ENCODE measurements at regions not wholly inside any gene's neighbourhood (a gene's known extent, or its start where the extent isn't known, plus 50 kb on each side); places are given as distances from the start of the nearest gene placed in this dataset.
"Not testable (repeated sequence)": the region's sequence is repeated elsewhere in the genome, so short reads cannot be mapped to it uniquely, and the experiment has no call there.

GRCh38 chr3:137148917-137149316 lies 191.1 kb downstream of the IL20RB start:
- Histone ChIP-seq H3K9ac (ENCODE audit: low read depth, low read length, poor library complexity, severe bottlenecking) (no peak overlapping the region), H3K4me3 (ENCODE audit: low read length, poor library complexity, severe bottlenecking) (no peak overlapping the region), H3K36me3 (ENCODE audit: insufficient read depth, low read length) (no peaks in the 10 kb centered on the region), H3K27me3 (ENCODE audit: insufficient read depth, low read length, poor library complexity, severe bottlenecking) (no peaks in the 10 kb centered on the region), H4K20me1 (ENCODE audit: insufficient read depth, low read length, poor library complexity, severe bottlenecking) (no peaks in the 10 kb centered on the region), H3F3A (ENCODE audit: low read depth) (no peaks in the 10 kb centered on the region), H3K4me1 (ENCODE audit: insufficient read depth, low read length, poor library complexity, severe bottlenecking) (no peaks in the 10 kb centered on the region), H2AFZ (ENCODE audit: low read length) (no peak overlapping the region), H3K9me2 (replicated peaks; ENCODE audit: low read depth, low read length) (no peaks in the 10 kb centered on the region), H3K4me2 (ENCODE audit: low read depth, low read length, poor library complexity, severe bottlenecking) (no peak overlapping the region), H3K79me2 (ENCODE audit: insufficient read depth, low read length) (no peaks in the 10 kb centered on the region), H3K9me3 (ENCODE audit: insufficient read depth, low read depth, low read length) (no peaks in the 10 kb centered on the region)
- no peak for TF ChIP-seq EZH2phosphoT487 (IDR thresholded peaks at IDR 0.05; ENCODE audit: borderline replicate concordance)
- no peak for TF ChIP-seq CTCF (conservative IDR thresholded peaks at IDR 0.05; ENCODE audit: low read length)

- H3K9me2 ChIP-seq (replicated peaks; ENCODE audit: low read depth, low read length) = no peaks in the 10 kb centered on the region
- TF ChIP-seq CTCF (conservative IDR thresholded peaks at IDR 0.05; ENCODE audit: low read length) (no peak), EZH2phosphoT487 (IDR thresholded peaks at IDR 0.05; ENCODE audit: borderline replicate concordance) (no peak)
- H4K20me1 ChIP-seq (ENCODE audit: insufficient read depth, low read length, poor library complexity, severe bottlenecking) = no peaks in the 10 kb centered on the region
Measured at GRCh38 chr3:137150825-137151224, 193.0 kb downstream of the IL20RB start.

GRCh38 chr3:137153046-137153445 lies 195.3 kb downstream of the IL20RB start:
- not testable (repeated sequence) for H3K36me3 ChIP-seq (ENCODE audit: insufficient read depth, low read length); H3K9ac ChIP-seq (ENCODE audit: low read depth, low read length, poor library complexity, severe bottlenecking); H3K79me2 ChIP-seq (ENCODE audit: insufficient read depth, low read length)

More at GRCh38 chr3:137150825-137151224, 193.0 kb downstream of the IL20RB start:
- Histone ChIP-seq H3F3A (ENCODE audit: low read depth) (no peaks in the 10 kb centered on the region), H3K9me3 (ENCODE audit: insufficient read depth, low read depth, low read length) (no peaks in the 10 kb centered on the region), H3K79me2 (ENCODE audit: insufficient read depth, low read length) (no peaks in the 10 kb centered on the region), H3K36me3 (ENCODE audit: insufficient read depth, low read length) (no peaks in the 10 kb centered on the region), H3K4me1 (ENCODE audit: insufficient read depth, low read length, poor library complexity, severe bottlenecking) (no peaks in the 10 kb centered on the region), H3K9ac (ENCODE audit: low read depth, low read length, poor library complexity, severe bottlenecking) (no peak overlapping the region), H3K27me3 (ENCODE audit: insufficient read depth, low read length, poor library complexity, severe bottlenecking) (no peaks in the 10 kb centered on the region), H3K4me3 (ENCODE audit: low read length, poor library complexity, severe bottlenecking) (no peak overlapping the region), H3K4me2 (ENCODE audit: low read depth, low read length, poor library complexity, severe bottlenecking) (no peak overlapping the region), H2AFZ (ENCODE audit: low read length) (no peak overlapping the region)

GRCh38 chr3:137163241-137163871 lies 205.6 kb downstream of the IL20RB start:
- H3K9ac ChIP-seq (ENCODE audit: low read depth, low read length, poor library complexity, severe bottlenecking) = no peak overlapping the region
- H3F3A ChIP-seq (ENCODE audit: low read depth) = no peaks in the 10 kb centered on the region
- no peaks in the 10 kb centered on the region for H3K79me2 ChIP-seq (ENCODE audit: insufficient read depth, low read length)
- no peaks in the 10 kb centered on the region for H3K36me3 ChIP-seq (ENCODE audit: insufficient read depth, low read length)
- no peaks in the 10 kb centered on the region for H3K4me1 ChIP-seq (ENCODE audit: insufficient read depth, low read length, poor library complexity, severe bottlenecking)
- H3K9me2 ChIP-seq (replicated peaks; ENCODE audit: low read depth, low read length) = no peaks in the 10 kb centered on the region
- no peaks in the 10 kb centered on the region for H4K20me1 ChIP-seq (ENCODE audit: insufficient read depth, low read length, poor library complexity, severe bottlenecking)
- no peaks in the 10 kb centered on the region for H3K9me3 ChIP-seq (ENCODE audit: insufficient read depth, low read depth, low read length)
- H3K4me3 ChIP-seq (ENCODE audit: low read length, poor library complexity, severe bottlenecking) = no peak overlapping the region
- H2AFZ ChIP-seq (ENCODE audit: low read length) = no peak overlapping the region
- H3K27me3 ChIP-seq (ENCODE audit: insufficient read depth, low read length, poor library complexity, severe bottlenecking) = no peaks in the 10 kb centered on the region
- TF ChIP-seq EZH2phosphoT487 (IDR thresholded peaks at IDR 0.05; ENCODE audit: borderline replicate concordance) (no peak), CTCF (conservative IDR thresholded peaks at IDR 0.05; ENCODE audit: low read length) (no peak)
- no peak overlapping the region for H3K4me2 ChIP-seq (ENCODE audit: low read depth, low read length, poor library complexity, severe bottlenecking)

More at GRCh38 chr3:137153046-137153445, 195.3 kb downstream of the IL20RB start:
- not testable (repeated sequence) for H3K9me3 ChIP-seq (ENCODE audit: insufficient read depth, low read depth, low read length); H4K20me1 ChIP-seq (ENCODE audit: insufficient read depth, low read length, poor library complexity, severe bottlenecking); H2AFZ ChIP-seq (ENCODE audit: low read length); H3K4me3 ChIP-seq (ENCODE audit: low read length, poor library complexity, severe bottlenecking); H3K4me2 ChIP-seq (ENCODE audit: low read depth, low read length, poor library complexity, severe bottlenecking); H3K4me1 ChIP-seq (ENCODE audit: insufficient read depth, low read length, poor library complexity, severe bottlenecking); H3F3A ChIP-seq (ENCODE audit: low read depth); H3K27me3 ChIP-seq (ENCODE audit: insufficient read depth, low read length, poor library complexity, severe bottlenecking); H3K9me2 ChIP-seq (replicated peaks; ENCODE audit: low read depth, low read length)
